H9 (cell line): ENCODE measurements at regions not wholly inside any gene's neighbourhood (a gene's known extent, or its start where the extent isn't known, plus 50 kb on each side); places are given as distances from the start of the nearest gene placed in this dataset.

Experiments
- DNase-seq: peaks from one replicate; pipeline ENCODE4 v3.0.0-alpha.2; 2017
- H2AFZ ChIP-seq: one replicate; pipeline ENCODE4 v1.6.1; 2013; ENCODE audit warnings: mild to moderate bottlenecking, low read length, control low read depth, moderate library complexity
- H2AK5ac ChIP-seq: 2 replicates; pipeline ENCODE4 v1.6.1; 2013; ENCODE audit warnings: low read length, control low read depth, mixed read lengths; ENCODE audit not compliant: insufficient read length
- H2BK120ac ChIP-seq: one replicate; pipeline ENCODE4 v1.6.1; 2013; ENCODE audit warnings: low read depth, mild to moderate bottlenecking, low read length, control low read depth, inconsistent platforms; ENCODE audit not compliant: poor library complexity, severe bottlenecking
- H2BK12ac ChIP-seq: 2 replicates; pipeline ENCODE4 v1.6.1; 2013; ENCODE audit warnings: low read length, control low read depth, mixed read lengths, low read depth; ENCODE audit not compliant: insufficient read length
- H2BK15ac ChIP-seq: 2 replicates; pipeline ENCODE4 v1.6.1; 2013; ENCODE audit warnings: low read depth, low read length, control low read depth
- H2BK20ac ChIP-seq: one replicate; pipeline ENCODE4 v1.6.1; 2013; ENCODE audit warnings: low read depth, mild to moderate bottlenecking, low read length, control low read depth, inconsistent platforms; ENCODE audit not compliant: poor library complexity, severe bottlenecking
- H2BK5ac ChIP-seq: 2 replicates; pipeline ENCODE4 v1.6.1; 2013; ENCODE audit warnings: low read length, control low read depth, mixed read lengths; ENCODE audit not compliant: insufficient read length
- H3K14ac ChIP-seq: 2 replicates; pipeline ENCODE4 v1.6.1; 2013; ENCODE audit warnings: low read length, control low read depth; ENCODE audit not compliant: insufficient read depth
- H3K18ac ChIP-seq: 2 replicates; pipeline ENCODE4 v1.6.1; 2013; ENCODE audit warnings: low read depth, mild to moderate bottlenecking, mixed read lengths, low read length, control low read depth; ENCODE audit not compliant: insufficient read length
- H3K23ac ChIP-seq: 2 replicates; pipeline ENCODE4 v1.6.1; 2013; ENCODE audit warnings: low read length, control low read depth, mixed read lengths, low read depth; ENCODE audit not compliant: insufficient read length
- H3K23me2 ChIP-seq: 2 replicates; pipeline ENCODE4 v1.6.1; 2013; ENCODE audit warnings: low read depth, mild to moderate bottlenecking, mixed read lengths, low read length, control low read depth; ENCODE audit not compliant: insufficient read length, poor library complexity, severe bottlenecking
- H3K27ac ChIP-seq: 2 replicates; pipeline ENCODE4 v1.5.1; 2013; ENCODE audit warnings: low read length, control low read depth, mixed read lengths, low read depth; ENCODE audit not compliant: insufficient read length
- H3K27me3 ChIP-seq: 2 replicates; pipeline ENCODE4 v1.6.1; 2013; ENCODE audit warnings: low read length, control low read depth, inconsistent platforms; ENCODE audit not compliant: insufficient read depth
- H3K4ac ChIP-seq: 2 replicates; pipeline ENCODE4 v1.6.1; 2013; ENCODE audit warnings: low read depth, mild to moderate bottlenecking, control low read depth, inconsistent platforms, low read length, moderate library complexity
- H3K4me1 ChIP-seq: 2 replicates; pipeline ENCODE4 v1.6.1; 2013; ENCODE audit warnings: low read length, control low read depth, inconsistent platforms; ENCODE audit not compliant: insufficient read depth
- H3K4me2 ChIP-seq: 2 replicates; pipeline ENCODE4 v1.6.1; 2013; ENCODE audit warnings: low read length, control low read depth, mixed read lengths; ENCODE audit not compliant: insufficient read length, insufficient read depth
- H3K56ac ChIP-seq: 2 replicates; pipeline ENCODE4 v1.6.1; 2013; ENCODE audit warnings: low read depth, mild to moderate bottlenecking, mixed read lengths, low read length, control low read depth; ENCODE audit not compliant: insufficient read length
- H3K79me1 ChIP-seq: 2 replicates; pipeline ENCODE4 v1.6.1; 2013; ENCODE audit warnings: low read depth, mild to moderate bottlenecking, moderate library complexity, low read length, control low read depth, inconsistent platforms; ENCODE audit not compliant: insufficient read depth, poor library complexity, severe bottlenecking
- H3K79me2 ChIP-seq: 2 replicates; pipeline ENCODE4 v1.6.1; 2013; ENCODE audit warnings: low read length, control low read depth, inconsistent platforms; ENCODE audit not compliant: insufficient read depth
- H3K9ac ChIP-seq: 2 replicates; pipeline ENCODE4 v1.6.1; 2013; ENCODE audit warnings: low read length, control low read depth, mixed read lengths; ENCODE audit not compliant: insufficient read length; ENCODE audit errors: extremely low read depth
- H3K9me3 ChIP-seq: one replicate; pipeline ENCODE4 v1.6.1; 2013; ENCODE audit warnings: low read depth, low read length, inconsistent platforms; ENCODE audit not compliant: control insufficient read depth
- H3T11ph ChIP-seq: one replicate; pipeline ENCODE4 v1.6.1; 2013; ENCODE audit warnings: mild to moderate bottlenecking, low read length, control low read depth, inconsistent platforms
- H4K20me1 ChIP-seq: one replicate; pipeline ENCODE4 v1.6.1; 2013; ENCODE audit not compliant: control insufficient read depth, insufficient read length, insufficient read depth
- H4K5ac ChIP-seq: 2 replicates; pipeline ENCODE4 v1.6.1; 2013; ENCODE audit warnings: low read depth, mild to moderate bottlenecking, mixed read lengths, low read length, control low read depth; ENCODE audit not compliant: insufficient read length
- H4K8ac ChIP-seq: replicated peaks from 2 replicates; pipeline ENCODE4 v1.6.1; 2013; ENCODE audit warnings: low read length, control low read depth, mixed read lengths, low read depth; ENCODE audit not compliant: insufficient read length
- H4K91ac ChIP-seq: 2 replicates; pipeline ENCODE4 v1.6.1; 2013; ENCODE audit warnings: low read depth, mild to moderate bottlenecking, moderate library complexity, mixed read lengths, low read length, control low read depth; ENCODE audit not compliant: insufficient read length
- H3K27ac Mint-ChIP-seq, 3 experiments: 2 replicates in 2 of 3; 3 replicates in 1 of 3; pipeline ENCODE4 v1.8.0; 2020 to 2021; ENCODE audit warnings: mixed read lengths in 3 of 3, mild to moderate bottlenecking in 1 of 3, moderate library complexity in 1 of 3
- H3K27me3 Mint-ChIP-seq: 2 replicates; pipeline ENCODE4 v1.8.0; 2021; ENCODE audit warnings: low read depth, mild to moderate bottlenecking, moderate library complexity, mixed read lengths
- H3K36me3 Mint-ChIP-seq, 3 experiments: 2 replicates in 2 of 3; 3 replicates in 1 of 3; pipeline ENCODE4 v1.8.0; 2020 to 2021; ENCODE audit warnings: low read depth in 3 of 3, mixed read lengths in 3 of 3; ENCODE audit not compliant: insufficient read depth in 1 of 3
- H3K4me1 Mint-ChIP-seq, 2 experiments: 2 replicates each; pipeline ENCODE4 v1.8.0; 2020; ENCODE audit warnings: mixed read lengths in 2 of 2
- H3K4me3 Mint-ChIP-seq, 2 experiments: 2 replicates in 1 of 2; 3 replicates in 1 of 2; pipeline ENCODE4 v1.8.0; 2020 to 2021; ENCODE audit warnings: mild to moderate bottlenecking in 2 of 2, mixed read lengths in 2 of 2, moderate library complexity in 1 of 2
- H3K9me3 Mint-ChIP-seq, 2 experiments: 2 replicates in 1 of 2; 3 replicates in 1 of 2; pipeline ENCODE4 v1.8.0; 2020; ENCODE audit warnings: mild to moderate bottlenecking in 2 of 2, mixed read lengths in 2 of 2, moderate library complexity in 1 of 2
- CTCF ChIP-seq: fragments of 200-600 bp; sonication (generic); conservative IDR thresholded peaks from 3 replicates; pipeline ENCODE4 v1.8.0; 2021; ENCODE audit warnings: antibody characterized with exemption, mild to moderate bottlenecking
- WGBS: extraction: QIAGEN DNeasy Blood & Tissue Kit; methylation state at CpG from one replicate; pipeline ENCODE4 v1.1.7; 2013; ENCODE audit warnings: missing lambda C conversion rate, low lambda C conversion rate, mixed read lengths; ENCODE audit not compliant: insufficient read length; ENCODE audit errors: extremely low coverage; 5-methylcytosine and 5-hydroxymethylcytosine counted together

- no peak overlapping the region for H3K27ac ChIP-seq
- H3K36me3 Mint-ChIP-seq, result peaks cover 0 to 12% (median 6%) of the 10 kb centered on the region in 3 experiments; a peak in 5 of 7 replicates
Observed at GRCh38 chr15:69757186-69757585, 304.6 kb downstream of the RPLP1 start.

More at GRCh38 chr15:69757186-69757585, 304.6 kb downstream of the RPLP1 start:
- Mint-ChIP-seq H3K9me3 (peaks cover 9 to 11% of the 10 kb centered on the region in 2 experiments), H3K4me3 (no peak overlapping the region), H3K27me3 (peaks cover 15% of the 10 kb centered on the region), H3K4me1 (peaks cover 11 to 12% of the 10 kb centered on the region in 2 experiments), H3K27ac (no peak overlapping the region)
- Histone ChIP-seq H3K4me1 (peaks cover 4% of the 10 kb centered on the region; the same call in 1 of the 2 replicates), H4K20me1 (no peaks in the 10 kb centered on the region), H3K79me2 (no peaks in the 10 kb centered on the region), H2BK20ac (no peak overlapping the region), H2AFZ (no peak overlapping the region), H2BK12ac (no peak overlapping the region), H3K9me3 (no peaks in the 10 kb centered on the region), H3T11ph (no peak overlapping the region), H2BK120ac (no peak overlapping the region), H3K27me3 (no peaks in the 10 kb centered on the region), H3K23ac (no peak overlapping the region), H3K4me2 (no peak overlapping the region), H3K9ac (no peak overlapping the region), H3K18ac (no peak overlapping the region), H2BK5ac (no peak overlapping the region), H4K5ac (no peak overlapping the region), H4K8ac (no peak overlapping the region), H3K4ac (no peak overlapping the region), H2BK15ac (no peak overlapping the region), H3K79me1 (no peaks in the 10 kb centered on the region), H2AK5ac (no peak overlapping the region), H3K23me2 (no peaks in the 10 kb centered on the region), H4K91ac (no peak overlapping the region), H3K56ac (no peak overlapping the region), H3K14ac (no peak overlapping the region)
- WGBS, result no CpG with 5 or more reads among the region's 6 CpGs
- TF ChIP-seq CTCF, result no peak
- DNase-seq, result no peak
